BJ (cell line): ENCODE measurements at regions not wholly inside any gene's neighbourhood (a gene's known extent, or its start where the extent isn't known, plus 50 kb on each side); places are given as distances from the start of the nearest gene placed in this dataset.

Source experiments
- CTCF ChIA-PET: fragments of 350-600 bp; formaldehyde crosslinking; extraction: SDS; loops from one replicate; lab custom pipeline; 2021; ENCODE audit warnings: antibody characterized with exemption, inconsistent platforms; lab: Yijun Ruan, JAX
- POLR2A ChIA-PET: fragments of 300-600 bp; sonication (Branson Sonifier 250); formaldehyde crosslinking; extraction: SDS; loops from one replicate; lab custom pipeline; 2021; ENCODE audit warnings: antibody characterized with exemption; lab: Charles Lee
- DNase-seq: peaks from one replicate; pipeline ENCODE4 v3.0.0-alpha.2; 2011; ENCODE audit warnings: low read depth
- H3K27me3 ChIP-seq: 2 replicates; pipeline ENCODE4 v1.6.0; 2011; ENCODE audit warnings: low read length; ENCODE audit not compliant: control insufficient read depth, insufficient read depth
- H3K36me3 ChIP-seq: 2 replicates; pipeline ENCODE4 v1.5.1; 2011; ENCODE audit warnings: low read length; ENCODE audit not compliant: control insufficient read depth, insufficient read depth
- H3K4me3 ChIP-seq: 2 replicates; pipeline ENCODE4 v1.5.1; 2011; ENCODE audit warnings: low read depth, mild to moderate bottlenecking, control low read depth, low read length
- TF ChIP-seq, protein P1 (sequence below): IDR thresholded peaks from 2 replicates; pipeline ENCODE4 v1.5.1; 2011; ENCODE audit warnings: low read depth, mild to moderate bottlenecking, control low read depth, inconsistent platforms, low read length, moderate library complexity; ENCODE audit not compliant: insufficient read depth

DNA sequence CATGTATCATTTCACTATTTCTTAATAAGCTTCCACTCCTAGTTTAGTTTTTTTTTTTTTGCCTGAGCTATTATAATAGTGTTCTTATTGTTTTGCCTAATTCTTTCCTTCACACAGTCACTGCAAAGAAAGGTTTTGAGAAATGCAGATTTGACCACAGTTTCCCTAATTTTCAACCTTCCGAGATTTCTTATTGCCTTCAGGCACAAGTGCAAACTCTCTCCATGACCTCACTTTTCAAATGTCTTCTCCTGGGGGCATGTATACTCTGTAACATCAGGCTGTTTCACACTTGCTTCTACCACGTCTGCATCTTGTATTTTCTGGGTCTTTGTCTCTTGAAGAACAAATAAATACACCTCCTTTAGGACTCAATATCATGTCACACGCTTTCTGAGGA is 339.0 kb upstream of the CITED2 start:
- ChIA-PET CTCF (no interaction called here), POLR2A (interaction anchor here (0.6 kb wide), 1 partner anchor 29 kb away, joined by 4 read pairs; no protein-coding TSS in a partner anchor)
- H3K27me3 ChIP-seq, result no peaks in the 10 kb centered on the region
- H3K36me3 ChIP-seq, result no peaks in the 10 kb centered on the region
- H3K4me3 ChIP-seq, result no peak overlapping the region
- TF ChIP-seq, protein P1, sequence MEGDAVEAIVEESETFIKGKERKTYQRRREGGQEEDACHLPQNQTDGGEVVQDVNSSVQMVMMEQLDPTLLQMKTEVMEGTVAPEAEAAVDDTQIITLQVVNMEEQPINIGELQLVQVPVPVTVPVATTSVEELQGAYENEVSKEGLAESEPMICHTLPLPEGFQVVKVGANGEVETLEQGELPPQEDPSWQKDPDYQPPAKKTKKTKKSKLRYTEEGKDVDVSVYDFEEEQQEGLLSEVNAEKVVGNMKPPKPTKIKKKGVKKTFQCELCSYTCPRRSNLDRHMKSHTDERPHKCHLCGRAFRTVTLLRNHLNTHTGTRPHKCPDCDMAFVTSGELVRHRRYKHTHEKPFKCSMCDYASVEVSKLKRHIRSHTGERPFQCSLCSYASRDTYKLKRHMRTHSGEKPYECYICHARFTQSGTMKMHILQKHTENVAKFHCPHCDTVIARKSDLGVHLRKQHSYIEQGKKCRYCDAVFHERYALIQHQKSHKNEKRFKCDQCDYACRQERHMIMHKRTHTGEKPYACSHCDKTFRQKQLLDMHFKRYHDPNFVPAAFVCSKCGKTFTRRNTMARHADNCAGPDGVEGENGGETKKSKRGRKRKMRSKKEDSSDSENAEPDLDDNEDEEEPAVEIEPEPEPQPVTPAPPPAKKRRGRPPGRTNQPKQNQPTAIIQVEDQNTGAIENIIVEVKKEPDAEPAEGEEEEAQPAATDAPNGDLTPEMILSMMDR, result no peak
- no peak for DNase-seq

DNA sequence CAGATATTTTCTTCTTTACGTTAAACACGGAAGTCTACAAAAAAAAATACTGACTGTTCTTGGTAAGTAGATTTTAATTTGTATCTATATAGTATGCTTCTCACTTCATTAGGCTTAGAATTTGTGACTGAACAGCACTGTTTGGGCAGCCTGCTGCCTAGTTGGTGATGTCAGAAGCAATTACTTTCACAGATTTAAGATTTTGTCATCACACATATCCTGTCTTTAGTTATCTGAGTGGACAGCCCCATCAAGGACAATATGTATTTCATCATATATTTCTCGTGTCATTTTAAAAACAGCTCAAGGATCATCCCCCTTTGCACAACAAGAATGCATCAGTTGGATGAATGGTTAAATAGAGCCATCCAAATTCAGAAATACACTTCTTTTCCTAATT is 338.4 kb upstream of the CITED2 start:
- TF ChIP-seq, protein P1, result no peak
- H3K36me3 ChIP-seq, result no peaks in the 10 kb centered on the region
- CTCF ChIA-PET, result no interaction called here

DNA sequence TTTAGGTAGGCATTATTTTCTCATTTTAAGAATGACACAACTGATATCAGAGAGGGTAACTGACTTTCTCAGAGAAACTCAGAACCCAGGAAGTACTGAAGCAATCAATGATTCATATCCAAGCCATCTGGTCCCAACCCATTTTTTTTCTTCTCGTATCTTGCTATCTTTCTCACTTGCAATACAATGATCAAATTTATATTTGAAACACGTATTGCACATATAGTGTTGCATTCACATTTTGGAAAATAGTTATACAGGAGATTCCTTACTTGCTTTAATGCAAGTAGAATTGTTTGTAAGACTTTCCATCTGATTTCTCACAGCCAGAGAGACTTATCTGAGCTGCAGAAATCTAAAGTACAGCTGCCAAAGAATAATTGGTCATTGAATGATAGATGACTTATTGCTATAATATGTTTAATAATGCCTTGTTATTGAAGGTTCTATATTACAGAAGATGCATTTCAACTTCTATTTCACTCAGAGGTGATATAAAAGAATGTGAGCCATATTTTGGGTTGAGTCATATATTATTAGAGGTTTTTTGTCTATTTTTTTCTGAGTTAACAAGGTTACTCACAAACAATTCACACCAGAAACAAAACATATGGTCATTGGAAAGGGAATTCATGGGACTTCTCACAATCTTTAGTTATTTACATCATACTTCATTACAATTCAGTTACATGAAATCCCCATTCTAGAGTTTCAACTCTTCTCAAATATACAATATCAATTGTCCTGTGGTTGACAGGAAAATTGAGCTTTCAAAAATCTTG is 337.5 kb upstream of the CITED2 start:
- Histone ChIP-seq H3K27me3 (no peaks in the 10 kb centered on the region), H3K4me3 (no peak overlapping the region), H3K36me3 (no peaks in the 10 kb centered on the region)
- no peak for DNase-seq
- ChIA-PET CTCF (interaction anchor here (0.6 to 1.3 kb wide), 2 partner anchors 11 to 553 kb away, joined by 4 to 5 read pairs; no protein-coding TSS in a partner anchor), POLR2A (interaction anchor here (0.7 kb wide), 2 partner anchors 139 to 337 kb away, joined by 3 read pairs; partner anchors contain the start of gene CITED2)
- TF ChIP-seq, protein P1, result no peak

More for the DNA sequence above, 338.4 kb upstream of the CITED2 start:
- POLR2A ChIA-PET, result no interaction called here
- Histone ChIP-seq H3K27me3 (no peaks in the 10 kb centered on the region), H3K4me3 (no peak overlapping the region)
- DNase-seq, result no peak

DNA sequence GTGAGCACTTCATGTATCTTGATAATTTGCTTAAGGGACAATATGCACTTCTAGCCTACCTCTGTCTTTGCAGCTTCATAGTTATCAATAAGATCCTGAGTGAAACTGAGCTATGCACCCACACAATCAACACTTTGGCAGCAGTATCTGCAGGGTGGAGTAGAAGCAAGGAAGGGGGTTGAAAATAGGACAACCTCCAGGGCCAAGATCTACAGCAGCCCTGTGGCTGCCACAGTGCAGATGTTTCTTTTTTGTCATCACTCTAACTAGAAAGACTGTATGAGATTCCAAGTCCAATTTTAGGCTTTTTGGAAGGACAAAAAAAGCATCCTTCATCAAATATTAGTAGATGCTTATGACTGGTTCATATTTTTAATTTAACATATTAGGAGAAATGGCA is 336.1 kb upstream of the CITED2 start:
- ChIA-PET CTCF (interaction anchor here (1.3 kb wide), 1 partner anchor 12 kb away, joined by 4 read pairs; no protein-coding TSS in a partner anchor), POLR2A (no interaction called here)
- Histone ChIP-seq H3K27me3 (no peaks in the 10 kb centered on the region), H3K36me3 (no peaks in the 10 kb centered on the region), H3K4me3 (no peak overlapping the region)
- TF ChIP-seq, protein P1, result no peak
- DNase-seq, result no peak

DNA sequence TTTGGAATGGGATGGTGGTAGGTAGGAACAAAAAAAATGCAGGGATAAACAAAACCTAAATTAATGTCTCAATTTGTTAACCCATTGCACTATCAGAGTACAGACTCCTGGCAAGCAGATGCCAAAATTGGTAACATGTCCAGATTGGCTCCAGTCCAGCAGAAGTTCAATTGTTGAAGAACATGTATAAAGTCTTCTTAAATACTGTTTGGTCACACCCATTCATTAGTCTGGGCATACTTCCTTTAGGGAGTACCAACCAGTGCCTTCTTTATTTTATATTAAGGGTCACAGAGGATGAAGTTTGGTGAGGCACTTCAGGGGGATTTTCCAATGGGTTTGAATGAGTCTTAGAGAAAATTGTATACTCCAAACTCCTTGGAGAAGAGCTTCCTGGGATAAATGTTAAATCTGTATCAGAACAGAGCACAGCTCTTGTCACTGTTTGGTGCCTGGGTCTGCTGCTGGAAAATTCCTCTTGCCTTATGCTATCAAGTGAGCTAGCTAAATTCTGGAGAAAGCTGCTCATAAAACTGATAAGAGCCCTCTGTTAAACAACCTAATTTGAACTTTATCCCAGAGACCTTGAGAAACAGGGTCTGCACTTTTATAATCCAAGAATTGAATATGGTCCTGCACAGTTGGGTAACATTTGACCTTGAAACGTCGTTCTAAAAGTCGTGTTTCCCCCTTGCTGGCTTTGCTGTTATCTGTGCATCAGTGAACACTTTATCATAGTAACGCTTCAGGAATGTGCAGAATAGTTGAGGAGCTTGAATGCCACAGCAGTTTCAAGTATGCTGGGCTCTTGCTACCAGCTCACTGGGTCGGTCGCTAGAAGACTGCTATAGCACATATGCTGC is 334.1 kb upstream of the CITED2 start:
- Histone ChIP-seq H3K36me3 (no peaks in the 10 kb centered on the region), H3K27me3 (no peaks in the 10 kb centered on the region), H3K4me3 (no peak overlapping the region)
- TF ChIP-seq, protein P1, result no peak
- ChIA-PET POLR2A (interaction anchor here (0.5 to 1.3 kb wide), 5 partner anchors 9 to 830 kb away, joined by 3 to 10 read pairs (median 3); partner anchors contain the start of gene CITED2), CTCF (interaction anchor here (0.5 to 1.7 kb wide), 3 partner anchors 14 to 102 kb away, joined by 3 to 4 read pairs (median 3); no protein-coding TSS in a partner anchor)
- peak; percentile 66 for DNase-seq
